IPS DF 6.9 (cell line): ENCODE measurements at regions not wholly inside any gene's neighbourhood (a gene's known extent, or its start where the extent isn't known, plus 50 kb on each side); places are given as distances from the start of the nearest gene placed in this dataset.

Experiments used
- DNase-seq: peaks from one replicate; pipeline ENCODE4 v3.0.0-alpha.2; 2013; ENCODE audit warnings: low read depth, low spot score
- H3K27ac ChIP-seq: one replicate; pipeline ENCODE4 v1.5.1; 2013; ENCODE audit warnings: low read length, control low read depth
- H3K27me3 ChIP-seq: 2 replicates; pipeline ENCODE4 v1.6.1; 2013; ENCODE audit warnings: mild to moderate bottlenecking, low read length; ENCODE audit not compliant: control insufficient read depth, insufficient read depth
- H3K36me3 ChIP-seq: 2 replicates; pipeline ENCODE4 v1.6.1; 2013; ENCODE audit warnings: low read length; ENCODE audit not compliant: control insufficient read depth, insufficient read depth
- H3K4me1 ChIP-seq: 2 replicates; pipeline ENCODE4 v1.6.1; 2013; ENCODE audit warnings: low read length; ENCODE audit not compliant: control insufficient read depth, insufficient read depth
- H3K4me3 ChIP-seq: 2 replicates; pipeline ENCODE4 v1.5.1; 2013; ENCODE audit warnings: mild to moderate bottlenecking, low read length
- H3K9me3 ChIP-seq: 2 replicates; pipeline ENCODE4 v1.6.1; 2013; ENCODE audit warnings: low read length, inconsistent platforms; ENCODE audit not compliant: control insufficient read depth, insufficient read depth
- WGBS: extraction: QIAGEN DNeasy Blood & Tissue Kit; methylation state at CpG from one replicate; pipeline ENCODE4 v1.1.7; 2013; ENCODE audit warnings: mixed read lengths, missing lambda C conversion rate; ENCODE audit not compliant: insufficient read length, insufficient coverage; 5-methylcytosine and 5-hydroxymethylcytosine counted together

DNA sequence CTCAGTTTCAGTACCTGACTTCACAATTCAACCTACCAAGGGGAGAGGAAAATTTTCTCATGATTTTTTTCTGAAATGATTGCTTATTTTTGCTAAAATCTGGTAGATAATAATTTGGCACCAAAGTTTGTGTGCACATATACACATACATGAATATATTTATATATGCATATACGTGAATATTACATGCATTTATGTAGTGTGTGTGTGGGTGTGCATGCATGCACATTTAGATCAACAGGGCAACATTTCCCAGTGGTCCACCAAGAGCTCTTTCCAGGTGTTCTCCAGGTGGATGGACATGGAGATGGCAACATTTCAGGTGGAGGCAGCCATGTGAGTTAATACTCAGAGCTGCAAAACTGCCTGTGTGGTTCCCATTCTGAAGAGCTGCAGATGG, 320.9 kb downstream of the SAMD5 start:
- Histone ChIP-seq H3K27ac (no peak overlapping the region), H3K4me3 (no peak overlapping the region), H3K36me3 (no peaks in the 10 kb centered on the region), H3K4me1 (no peaks in the 10 kb centered on the region), H3K27me3 (no peaks in the 10 kb centered on the region), H3K9me3 (no peaks in the 10 kb centered on the region)
- DNase-seq = no peak
- no CpG with 5 or more reads among the region's 1 CpG for WGBS

DNA sequence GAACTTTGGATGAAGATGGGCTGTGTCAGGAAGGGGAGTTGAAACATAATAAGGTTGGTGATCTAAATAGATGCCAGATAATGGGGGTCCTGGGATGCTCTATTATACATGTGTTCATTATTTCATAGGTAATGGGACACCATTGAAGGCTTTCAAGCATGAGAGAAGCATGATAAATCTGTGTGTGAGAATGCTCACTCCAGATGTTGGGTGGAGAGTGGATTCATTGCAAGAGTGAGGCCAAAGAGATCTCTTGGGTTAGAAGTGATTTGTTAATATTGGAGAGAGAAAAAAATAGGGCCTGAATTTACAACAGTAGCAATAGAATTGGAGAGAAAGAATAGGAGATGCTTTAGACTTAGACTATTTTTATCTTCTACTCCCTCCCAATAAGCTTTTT, 321.3 kb downstream of the SAMD5 start:
- Histone ChIP-seq H3K27me3 (no peaks in the 10 kb centered on the region), H3K4me3 (no peak overlapping the region), H3K9me3 (no peaks in the 10 kb centered on the region), H3K4me1 (no peaks in the 10 kb centered on the region), H3K27ac (no peak overlapping the region), H3K36me3 (no peaks in the 10 kb centered on the region)
- no peak for DNase-seq

DNA sequence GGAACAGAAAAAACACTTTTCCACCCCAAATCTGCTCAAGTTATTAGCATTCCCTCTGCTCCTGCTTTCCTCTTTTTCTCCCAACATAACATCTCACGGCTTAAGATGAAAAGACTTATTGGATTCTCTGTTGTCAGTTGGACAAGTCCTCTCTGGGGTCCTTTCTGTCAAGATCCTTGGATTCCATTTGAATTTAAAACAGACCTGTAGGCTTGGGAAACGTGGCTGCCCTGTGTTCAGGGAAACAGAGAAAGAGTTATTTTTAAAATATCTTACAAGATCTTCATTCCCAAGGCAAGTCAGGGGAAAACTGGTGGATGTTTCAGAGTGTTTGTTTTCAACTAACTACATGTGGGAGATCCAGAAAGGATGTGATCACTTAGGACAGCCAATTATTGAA, 322.9 kb downstream of the SAMD5 start:
- no peaks in the 10 kb centered on the region for H3K9me3 ChIP-seq
- H3K27ac ChIP-seq = no peak overlapping the region
- no peaks in the 10 kb centered on the region for H3K4me1 ChIP-seq
- DNase-seq = no peak
- H3K4me3 ChIP-seq = no peak overlapping the region
- WGBS = no CpG with 5 or more reads among the region's 2 CpGs
- H3K36me3 ChIP-seq = no peaks in the 10 kb centered on the region
- H3K27me3 ChIP-seq = no peaks in the 10 kb centered on the region

DNA sequence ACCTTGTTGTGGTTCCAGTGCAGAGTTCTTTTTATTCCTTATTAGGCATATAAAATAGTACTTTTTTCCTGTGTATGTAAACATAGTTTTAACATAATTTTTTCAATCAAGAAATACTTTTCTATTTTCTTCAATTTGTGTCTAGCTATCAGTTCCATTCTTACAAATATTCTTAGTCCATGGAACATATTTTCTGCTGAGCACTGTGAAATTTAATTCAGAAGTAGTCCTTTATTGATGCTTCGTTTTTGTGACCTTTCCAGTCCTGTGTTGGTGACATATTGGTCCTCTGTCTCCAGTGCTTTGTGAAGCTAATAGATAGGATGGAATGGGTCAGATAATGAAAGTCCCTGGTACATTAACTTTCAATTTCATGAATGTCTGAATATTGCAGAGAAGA, 325.1 kb downstream of the SAMD5 start:
- H3K36me3 ChIP-seq = no peaks in the 10 kb centered on the region
- no peak overlapping the region for H3K4me3 ChIP-seq
- H3K27me3 ChIP-seq = no peaks in the 10 kb centered on the region
- no CpG with 5 or more reads among the region's 1 CpG for WGBS
- no peak overlapping the region for H3K27ac ChIP-seq
- DNase-seq = no peak
- no peaks in the 10 kb centered on the region for H3K9me3 ChIP-seq
- no peaks in the 10 kb centered on the region for H3K4me1 ChIP-seq

DNA sequence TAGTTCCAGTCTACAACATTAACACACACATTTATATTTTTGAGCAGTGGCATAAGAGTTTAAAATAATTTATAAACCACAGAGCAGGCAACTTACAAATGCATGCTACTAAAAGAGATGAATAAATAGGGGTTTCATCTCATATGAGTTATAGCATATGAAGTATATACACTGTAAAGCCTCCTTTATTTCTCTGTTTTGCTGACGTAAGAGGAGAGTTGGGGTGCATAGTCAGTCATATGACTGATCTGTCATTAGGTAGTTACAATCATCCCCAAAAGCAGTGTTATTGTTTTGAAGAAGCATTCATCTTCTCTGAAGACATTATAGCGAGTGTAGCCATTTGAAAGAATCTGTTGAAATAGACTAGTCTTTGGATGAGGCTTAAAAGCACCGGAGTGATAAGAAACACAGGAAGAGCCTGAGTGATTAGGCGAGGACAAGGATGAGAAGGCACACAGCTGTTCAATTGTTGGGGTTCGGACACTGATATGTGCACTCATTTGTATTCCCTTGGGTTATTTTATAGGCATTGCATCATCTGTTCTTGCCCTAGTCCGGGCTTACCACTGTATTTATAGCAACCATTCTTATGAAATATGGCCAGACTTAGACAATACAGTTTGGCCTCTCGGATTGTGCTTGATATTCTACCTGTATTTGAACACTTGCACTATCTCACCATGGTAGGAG, 325.7 kb downstream of the SAMD5 start:
- Histone ChIP-seq H3K4me3 (no peak overlapping the region), H3K27me3 (no peaks in the 10 kb centered on the region), H3K9me3 (no peaks in the 10 kb centered on the region), H3K36me3 (no peaks in the 10 kb centered on the region), H3K27ac (no peak overlapping the region), H3K4me1 (no peaks in the 10 kb centered on the region)
- no CpG with 5 or more reads among the region's 7 CpGs for WGBS
- DNase-seq = no peak

DNA sequence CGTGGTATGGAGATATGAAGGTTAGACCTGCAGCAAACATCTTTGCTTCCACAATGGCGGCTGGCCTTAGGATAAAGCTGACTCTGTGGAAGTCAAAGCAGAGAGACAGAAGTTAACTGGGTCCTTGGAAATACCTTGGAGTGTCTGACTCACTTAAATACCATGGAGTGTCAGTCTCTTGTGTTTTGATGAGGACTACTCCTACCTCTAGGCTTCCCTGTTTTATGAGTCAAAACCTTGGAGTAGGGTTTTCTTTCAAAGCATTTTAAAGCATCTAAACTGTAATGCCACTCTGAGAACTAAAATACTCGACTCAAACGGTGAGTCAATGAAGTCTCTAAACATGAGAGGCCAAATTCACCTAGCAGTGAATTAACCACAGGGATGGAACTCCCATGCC, 329.1 kb downstream of the SAMD5 start:
- H3K4me1 ChIP-seq = no peaks in the 10 kb centered on the region
- no peak overlapping the region for H3K4me3 ChIP-seq
- H3K27me3 ChIP-seq = no peaks in the 10 kb centered on the region
- H3K9me3 ChIP-seq = no peaks in the 10 kb centered on the region
- DNase-seq = no peak
- H3K36me3 ChIP-seq = no peaks in the 10 kb centered on the region
- WGBS = no CpG with 5 or more reads among the region's 4 CpGs
- H3K27ac ChIP-seq = no peak overlapping the region

DNA sequence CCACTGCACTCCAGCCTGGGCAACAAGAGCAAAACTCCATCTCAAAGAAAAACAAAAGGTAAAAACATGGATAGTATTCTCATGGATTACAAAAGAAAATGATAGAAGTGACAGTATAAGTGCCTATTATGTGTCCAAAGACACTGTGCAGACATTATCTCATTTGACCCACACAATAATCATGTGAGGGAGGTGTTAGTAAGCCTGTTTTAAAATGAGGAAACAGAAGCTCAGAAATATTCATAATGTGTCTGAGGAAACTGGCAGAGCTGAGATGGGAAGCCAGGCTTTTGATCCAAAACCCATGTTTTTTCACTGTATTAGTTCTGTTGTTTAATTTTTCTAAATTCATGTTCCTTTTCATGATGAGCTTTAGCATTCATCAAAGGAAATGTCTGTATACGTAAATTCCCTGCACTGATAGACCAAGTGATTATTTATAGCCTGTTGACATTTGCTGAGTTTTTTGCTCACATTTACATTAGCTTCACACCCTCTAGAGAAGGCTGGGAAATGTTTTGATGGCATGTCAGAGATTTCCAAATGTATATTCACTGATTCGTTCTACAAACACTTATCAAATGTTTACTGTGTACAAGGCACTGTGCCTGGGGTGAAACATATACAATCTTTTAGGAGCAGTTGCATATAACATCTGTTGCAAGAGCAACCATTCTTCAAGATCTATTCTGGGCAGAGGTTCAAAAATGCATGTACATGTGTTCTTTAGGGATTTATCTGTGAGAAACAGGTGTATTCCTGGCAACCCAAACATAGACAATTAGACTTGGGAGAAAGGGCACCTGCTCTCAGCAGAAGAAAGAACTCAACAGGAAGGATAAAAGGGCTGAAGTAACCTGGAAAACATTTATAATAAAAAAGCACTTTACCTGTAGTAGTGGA, 331.5 kb downstream of the SAMD5 start:
- Histone ChIP-seq H3K36me3 (no peaks in the 10 kb centered on the region), H3K4me1 (no peaks in the 10 kb centered on the region), H3K9me3 (no peaks in the 10 kb centered on the region), H3K4me3 (no peak overlapping the region), H3K27me3 (no peaks in the 10 kb centered on the region), H3K27ac (no peak overlapping the region)
- WGBS = no CpG with 5 or more reads among the region's 2 CpGs
- no peak for DNase-seq

DNA sequence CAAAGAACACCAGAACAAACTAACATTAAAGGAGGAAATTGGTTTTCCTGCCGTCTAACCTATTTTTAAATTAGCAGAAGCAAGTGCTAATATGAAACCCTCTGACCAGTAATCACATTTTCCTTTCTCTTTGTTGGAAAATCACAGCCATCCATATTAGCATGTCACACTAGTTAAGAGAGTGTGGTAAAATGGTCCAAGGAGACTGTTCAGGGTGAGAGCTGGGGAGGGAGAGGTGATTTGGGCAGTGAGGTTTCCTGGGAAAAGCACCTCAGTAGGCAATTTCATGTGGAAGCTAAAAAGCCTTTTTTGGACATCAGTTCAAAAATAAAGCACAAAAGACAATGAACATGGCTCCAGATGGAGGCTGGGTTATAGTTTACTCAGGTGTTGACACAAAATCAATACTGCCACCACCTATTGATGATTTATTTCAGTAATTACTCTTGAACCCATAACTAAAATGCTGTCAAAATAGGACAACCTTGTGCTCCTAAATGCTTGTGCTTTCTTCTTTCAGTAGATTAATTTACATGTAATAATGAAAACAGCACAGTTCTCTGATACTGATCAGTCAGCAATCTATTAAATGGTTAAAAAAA, 333.2 kb downstream of the SAMD5 start:
- no CpG with 5 or more reads among the region's 1 CpG for WGBS
- DNase-seq = no peak
- Histone ChIP-seq H3K9me3 (no peaks in the 10 kb centered on the region), H3K27ac (no peak overlapping the region), H3K27me3 (no peaks in the 10 kb centered on the region), H3K4me3 (no peak overlapping the region), H3K36me3 (no peaks in the 10 kb centered on the region), H3K4me1 (no peaks in the 10 kb centered on the region)

DNA sequence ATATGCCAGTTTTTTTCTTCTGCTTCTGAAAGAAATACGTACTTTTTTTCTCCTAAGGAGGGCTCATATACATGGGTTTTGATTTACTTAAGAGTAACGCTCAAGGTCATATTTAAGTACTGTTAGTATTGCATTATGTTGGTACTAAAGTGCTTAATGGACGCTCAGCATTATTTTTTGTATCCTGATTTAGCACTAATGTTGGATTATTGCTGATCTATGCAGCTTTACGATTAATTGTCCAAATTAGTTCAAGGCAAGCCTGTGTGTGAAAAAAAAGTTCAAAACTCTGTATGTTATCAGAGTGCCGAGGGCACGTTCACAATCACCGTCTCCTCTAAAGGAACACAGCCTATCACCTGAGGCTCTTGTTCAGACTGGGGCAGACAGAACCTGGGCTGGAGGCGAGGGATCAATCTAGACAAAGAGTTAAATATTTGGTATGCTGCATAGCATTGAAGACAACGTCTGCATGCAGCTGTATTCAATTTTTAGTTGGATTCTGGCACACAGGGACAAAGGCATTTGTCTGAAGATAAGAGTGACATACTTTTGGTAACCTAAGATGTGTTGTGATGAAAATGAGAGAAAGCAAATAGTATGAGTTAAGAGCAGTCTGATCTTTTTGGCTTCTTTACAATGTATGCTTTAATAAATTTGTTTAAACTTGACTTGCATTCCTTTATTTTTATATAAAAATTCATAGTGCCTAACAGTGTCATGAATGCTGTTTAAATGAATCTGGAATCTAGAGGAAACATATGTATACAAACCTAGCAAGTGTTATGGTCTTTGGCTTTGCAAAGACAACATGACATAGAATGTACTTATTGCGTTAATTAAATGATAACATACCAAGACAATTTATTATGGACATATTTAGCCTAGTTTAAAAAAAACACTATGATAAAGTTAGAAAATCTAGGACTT, 341.2 kb downstream of the SAMD5 start:
- H3K4me1 ChIP-seq = no peaks in the 10 kb centered on the region
- DNase-seq = no peak
- H3K27ac ChIP-seq = no peak overlapping the region
- H3K27me3 ChIP-seq = no peaks in the 10 kb centered on the region
- no peaks in the 10 kb centered on the region for H3K36me3 ChIP-seq
- no peak overlapping the region for H3K4me3 ChIP-seq
- WGBS = no CpG with 5 or more reads among the region's 10 CpGs
- H3K9me3 ChIP-seq = no peaks in the 10 kb centered on the region

DNA sequence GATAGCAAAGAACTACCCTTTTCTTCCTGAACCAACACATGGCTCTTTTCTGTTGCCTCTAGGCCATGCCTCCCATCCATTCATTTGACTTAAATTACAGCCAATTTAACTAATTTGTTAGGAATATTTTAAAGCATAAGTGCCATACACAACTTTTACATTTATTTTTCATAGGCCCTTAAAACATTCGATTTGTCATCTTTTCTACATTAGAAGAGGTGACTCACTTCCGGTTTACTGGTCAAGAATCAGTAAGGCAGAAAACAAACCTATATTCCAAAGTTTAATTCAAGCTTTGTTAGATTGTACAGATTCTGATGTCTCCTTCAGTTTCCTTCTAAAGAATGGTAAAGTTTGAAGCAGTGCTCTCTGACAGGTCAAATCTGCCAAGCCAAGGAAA, 344.3 kb downstream of the SAMD5 start:
- Histone ChIP-seq H3K36me3 (no peaks in the 10 kb centered on the region), H3K27ac (no peak overlapping the region), H3K4me1 (no peaks in the 10 kb centered on the region), H3K27me3 (no peaks in the 10 kb centered on the region), H3K9me3 (no peaks in the 10 kb centered on the region), H3K4me3 (no peak overlapping the region)
- WGBS = no CpG with 5 or more reads among the region's 2 CpGs
- no peak for DNase-seq
